Fibroblast of lung (primary cell): ENCODE measurements at regions not wholly inside any gene's neighbourhood (a gene's known extent, or its start where the extent isn't known, plus 50 kb on each side); places are given as distances from the start of the nearest gene placed in this dataset.

Experiments used
- CTCF ChIP-seq, 2 donors: IDR thresholded peaks in 1 of 2; conservative IDR thresholded peaks in 1 of 2; 1 replicate in 1 of 2; 2 replicates in 1 of 2; pipeline ENCODE4 v1.5.1; 2011 to 2012; ENCODE audit warnings: low read length in 2 of 2, control low read depth in 1 of 2, inconsistent platforms in 1 of 2, low read depth in 1 of 2, mild to moderate bottlenecking in 1 of 2
- EZH2 ChIP-seq: IDR thresholded peaks from 2 replicates; pipeline ENCODE4 v1.5.1; 2012; ENCODE audit warnings: low read length, control low read depth, mild to moderate bottlenecking; ENCODE audit errors: missing control alignments

GRCh38 chr6:151671195-151671594, 136.3 kb upstream of the ESR1 start:
- TF ChIP-seq CTCF (conservative IDR thresholded peaks at IDR 0.05 in 1 of 2, IDR thresholded peaks at IDR 0.05 in 1 of 2; ENCODE audit: low read depth in 1 of 2, low read length in 2 of 2) (no peak), EZH2 (no peak)
